BJ (cell line): ENCODE measurements at regions not wholly inside any gene's neighbourhood (a gene's known extent, or its start where the extent isn't known, plus 50 kb on each side); places are given as distances from the start of the nearest gene placed in this dataset.

ENCODE experiments used
- CTCF ChIA-PET: fragments of 350-600 bp; formaldehyde crosslinking; extraction: SDS; loops from one replicate; lab custom pipeline; 2021; ENCODE audit warnings: antibody characterized with exemption, inconsistent platforms; lab: Yijun Ruan, JAX
- POLR2A ChIA-PET: fragments of 300-600 bp; sonication (Branson Sonifier 250); formaldehyde crosslinking; extraction: SDS; loops from one replicate; lab custom pipeline; 2021; ENCODE audit warnings: antibody characterized with exemption; lab: Charles Lee
- DNase-seq: peaks from one replicate; pipeline ENCODE4 v3.0.0-alpha.2; 2011; ENCODE audit warnings: low read depth
- H3K27me3 ChIP-seq: 2 replicates; pipeline ENCODE4 v1.6.0; 2011; ENCODE audit warnings: low read length; ENCODE audit not compliant: control insufficient read depth, insufficient read depth
- H3K36me3 ChIP-seq: 2 replicates; pipeline ENCODE4 v1.5.1; 2011; ENCODE audit warnings: low read length; ENCODE audit not compliant: control insufficient read depth, insufficient read depth
- H3K4me3 ChIP-seq: 2 replicates; pipeline ENCODE4 v1.5.1; 2011; ENCODE audit warnings: low read depth, mild to moderate bottlenecking, control low read depth, low read length
- CTCF ChIP-seq: IDR thresholded peaks from 2 replicates; pipeline ENCODE4 v1.5.1; 2011; ENCODE audit warnings: low read depth, mild to moderate bottlenecking, control low read depth, inconsistent platforms, low read length, moderate library complexity; ENCODE audit not compliant: insufficient read depth

DNA sequence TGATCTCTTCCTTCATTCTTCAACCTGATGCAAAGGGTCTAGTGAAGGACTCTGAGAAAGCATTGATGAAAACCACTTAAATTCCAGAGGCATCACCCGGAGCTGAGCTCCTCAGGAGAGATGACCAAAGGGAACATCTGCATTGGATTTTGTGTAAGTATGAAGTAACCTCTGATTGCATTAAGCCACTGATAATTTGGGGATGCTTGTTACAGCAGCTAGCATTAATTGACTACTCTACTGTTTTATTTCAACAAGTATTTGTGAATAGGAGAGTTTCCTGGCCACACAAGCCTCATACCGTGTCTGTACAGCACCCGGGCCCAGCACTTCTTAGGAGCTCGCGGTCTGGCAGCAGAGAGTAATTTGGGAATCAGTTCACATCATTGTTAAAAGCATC is 250.7 kb upstream of the POU3F1 start:
- no peaks in the 10 kb centered on the region; the same call in 1 of the 2 replicates for H3K27me3 ChIP-seq
- DNase-seq, result no peak
- no peak for TF ChIP-seq CTCF
- no peaks in the 10 kb centered on the region for H3K36me3 ChIP-seq
- ChIA-PET POLR2A (no interaction called here), CTCF (interaction anchor here (1.1 kb wide), 1 partner anchor 16 kb away, joined by 4 read pairs; no protein-coding TSS in a partner anchor)
- no peak overlapping the region for H3K4me3 ChIP-seq

DNA sequence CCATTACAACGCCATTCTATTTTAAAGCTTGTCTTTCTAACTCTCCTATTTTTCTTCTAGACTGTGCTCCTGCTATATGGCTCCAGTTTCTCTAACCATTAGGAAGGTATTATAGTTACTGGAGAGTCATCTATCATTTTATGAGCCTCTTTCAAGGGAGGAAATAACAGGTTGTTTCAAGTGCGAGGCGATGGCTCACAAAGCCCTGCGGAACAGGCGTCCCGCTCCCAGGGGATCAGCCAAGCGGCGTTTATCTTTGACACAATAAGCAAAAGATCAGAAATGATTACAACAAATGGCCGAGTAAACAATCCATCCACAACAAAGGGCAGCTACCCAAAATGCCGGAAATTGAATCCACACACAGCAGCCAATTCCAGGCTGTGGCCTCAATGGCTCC is 249.5 kb upstream of the POU3F1 start:
- CTCF ChIA-PET, result interaction anchor here (1.1 kb wide), 1 partner anchor 17 kb away, joined by 4 read pairs; no protein-coding TSS in a partner anchor
- TF ChIP-seq CTCF, result no peak
- DNase-seq, result no peak
- Histone ChIP-seq H3K4me3 (no peak overlapping the region), H3K27me3 (peaks cover 3% of the 10 kb centered on the region), H3K36me3 (no peaks in the 10 kb centered on the region)
- POLR2A ChIA-PET, result no interaction called here

- no peak for DNase-seq
- Histone ChIP-seq H3K4me3 (no peak overlapping the region), H3K36me3 (no peaks in the 10 kb centered on the region), H3K27me3 (peaks cover 3% of the 10 kb centered on the region)
- CTCF ChIA-PET, result no interaction called here
- TF ChIP-seq CTCF, result no peak
- POLR2A ChIA-PET, result no interaction called here
These were observed 247.0 kb upstream of the POU3F1 start for GRCh38 chr1:38293567-38293966.

DNA sequence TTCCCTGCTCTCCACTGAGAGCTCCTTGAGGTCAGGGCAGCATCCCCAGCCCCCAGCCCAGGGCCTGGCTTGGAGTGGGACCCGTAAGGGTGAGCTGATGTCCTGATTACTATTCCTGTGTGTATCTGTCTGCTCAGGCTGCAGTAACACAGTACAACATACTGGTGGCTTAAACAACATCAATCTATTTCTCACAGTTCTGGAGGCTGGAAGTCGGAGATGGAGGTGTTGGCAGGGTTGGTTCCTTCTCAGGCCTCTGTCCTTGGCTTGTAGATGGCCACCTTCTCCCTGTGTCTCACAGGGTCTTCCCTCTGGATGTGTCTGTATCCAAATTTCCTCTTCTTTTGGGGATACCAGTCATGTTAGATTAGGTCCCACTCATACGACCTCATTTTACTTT is 246.4 kb upstream of the POU3F1 start:
- Histone ChIP-seq H3K27me3 (peaks cover 3% of the 10 kb centered on the region), H3K36me3 (no peaks in the 10 kb centered on the region), H3K4me3 (no peak overlapping the region)
- no peak for TF ChIP-seq CTCF
- POLR2A ChIA-PET, result no interaction called here
- CTCF ChIA-PET, result no interaction called here
- no peak for DNase-seq

DNA sequence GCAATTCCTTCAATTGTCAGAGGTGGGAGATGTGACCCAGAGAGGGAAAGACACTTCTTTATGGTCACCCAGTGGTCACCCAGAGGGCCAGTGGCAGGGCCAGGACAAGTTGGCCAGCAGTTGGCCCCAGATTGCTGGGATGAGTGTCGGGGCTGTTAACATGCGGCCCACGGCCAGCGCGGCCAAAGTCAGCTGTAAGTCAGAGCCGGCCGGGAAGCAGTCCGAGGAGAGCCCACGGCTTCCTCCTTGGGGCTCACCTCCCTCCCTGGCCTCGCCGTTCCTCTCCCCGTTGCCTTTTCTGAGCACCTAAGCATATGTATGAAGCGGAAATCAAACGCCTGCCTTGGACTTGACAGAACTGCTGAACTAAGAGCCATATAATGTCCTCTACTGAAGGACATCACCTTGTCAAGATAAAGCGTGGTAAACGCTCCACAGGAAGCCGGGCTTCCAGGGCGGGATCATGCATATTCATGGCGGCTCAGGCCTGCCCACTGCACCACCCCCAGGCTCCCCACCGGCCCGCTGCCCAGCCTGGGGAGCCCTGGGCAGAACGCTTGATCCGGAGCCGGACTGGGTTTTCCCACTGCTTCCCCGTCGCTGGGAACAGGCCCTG is 245.4 kb upstream of the POU3F1 start:
- no peak for DNase-seq
- POLR2A ChIA-PET, result no interaction called here
- CTCF ChIA-PET, result no interaction called here
- Histone ChIP-seq H3K4me3 (no peak overlapping the region), H3K36me3 (no peaks in the 10 kb centered on the region), H3K27me3 (peaks cover 3% of the 10 kb centered on the region)
- TF ChIP-seq CTCF, result no peak
